ENCODE measurements at regions not wholly inside any gene's neighbourhood (a gene's known extent, or its start where the extent isn't known, plus 50 kb on each side); places are given as distances from the start of the nearest gene placed in this dataset.

DNA sequence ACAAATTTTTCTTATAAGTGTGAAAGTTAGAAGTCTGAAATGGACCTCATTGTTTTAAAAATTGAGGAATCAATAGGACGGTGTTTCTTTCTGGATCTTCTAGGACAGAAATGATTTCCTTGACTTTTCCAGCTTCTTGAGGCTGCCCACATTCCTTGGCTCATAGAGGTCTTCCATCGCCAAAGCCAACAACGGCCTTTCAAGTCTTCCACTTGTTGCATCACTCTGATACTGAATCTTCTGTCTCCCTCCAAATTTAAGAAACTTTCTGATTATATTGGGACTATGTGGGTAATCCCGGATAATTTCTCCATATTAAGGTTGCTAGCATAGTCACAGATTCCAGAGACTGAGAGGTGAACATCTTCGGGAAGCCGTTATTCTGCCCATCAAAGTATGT, 595.4 kb upstream of the ADAMTS5 start:
- no peak for TF ChIP-seq FOXM1 (IDR thresholded peaks at IDR 0.05; ENCODE audit: borderline replicate concordance, low read depth)
- no peak for TF ChIP-seq CREB1 (IDR thresholded peaks at IDR 0.05; ENCODE audit: low read depth)
- TF ChIP-seq, protein P1, sequence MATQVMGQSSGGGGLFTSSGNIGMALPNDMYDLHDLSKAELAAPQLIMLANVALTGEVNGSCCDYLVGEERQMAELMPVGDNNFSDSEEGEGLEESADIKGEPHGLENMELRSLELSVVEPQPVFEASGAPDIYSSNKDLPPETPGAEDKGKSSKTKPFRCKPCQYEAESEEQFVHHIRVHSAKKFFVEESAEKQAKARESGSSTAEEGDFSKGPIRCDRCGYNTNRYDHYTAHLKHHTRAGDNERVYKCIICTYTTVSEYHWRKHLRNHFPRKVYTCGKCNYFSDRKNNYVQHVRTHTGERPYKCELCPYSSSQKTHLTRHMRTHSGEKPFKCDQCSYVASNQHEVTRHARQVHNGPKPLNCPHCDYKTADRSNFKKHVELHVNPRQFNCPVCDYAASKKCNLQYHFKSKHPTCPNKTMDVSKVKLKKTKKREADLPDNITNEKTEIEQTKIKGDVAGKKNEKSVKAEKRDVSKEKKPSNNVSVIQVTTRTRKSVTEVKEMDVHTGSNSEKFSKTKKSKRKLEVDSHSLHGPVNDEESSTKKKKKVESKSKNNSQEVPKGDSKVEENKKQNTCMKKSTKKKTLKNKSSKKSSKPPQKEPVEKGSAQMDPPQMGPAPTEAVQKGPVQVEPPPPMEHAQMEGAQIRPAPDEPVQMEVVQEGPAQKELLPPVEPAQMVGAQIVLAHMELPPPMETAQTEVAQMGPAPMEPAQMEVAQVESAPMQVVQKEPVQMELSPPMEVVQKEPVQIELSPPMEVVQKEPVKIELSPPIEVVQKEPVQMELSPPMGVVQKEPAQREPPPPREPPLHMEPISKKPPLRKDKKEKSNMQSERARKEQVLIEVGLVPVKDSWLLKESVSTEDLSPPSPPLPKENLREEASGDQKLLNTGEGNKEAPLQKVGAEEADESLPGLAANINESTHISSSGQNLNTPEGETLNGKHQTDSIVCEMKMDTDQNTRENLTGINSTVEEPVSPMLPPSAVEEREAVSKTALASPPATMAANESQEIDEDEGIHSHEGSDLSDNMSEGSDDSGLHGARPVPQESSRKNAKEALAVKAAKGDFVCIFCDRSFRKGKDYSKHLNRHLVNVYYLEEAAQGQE (IDR thresholded peaks at IDR 0.05; ENCODE audit: low read depth) = no peak
- no peak for TF ChIP-seq TCF12 (IDR thresholded peaks at IDR 0.05; ENCODE audit: low read depth)
- TF ChIP-seq TEAD4 (IDR thresholded peaks at IDR 0.05) = no peak
- no peak for TF ChIP-seq TAF1 (IDR thresholded peaks at IDR 0.05; ENCODE audit: low read depth)
- no peak for TF ChIP-seq EGR1 (IDR thresholded peaks at IDR 0.05)
- TF ChIP-seq, protein P2, sequence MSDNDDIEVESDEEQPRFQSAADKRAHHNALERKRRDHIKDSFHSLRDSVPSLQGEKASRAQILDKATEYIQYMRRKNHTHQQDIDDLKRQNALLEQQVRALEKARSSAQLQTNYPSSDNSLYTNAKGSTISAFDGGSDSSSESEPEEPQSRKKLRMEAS (IDR thresholded peaks at IDR 0.05) = no peak
- TF ChIP-seq EP300 (IDR thresholded peaks at IDR 0.05; ENCODE audit: borderline replicate concordance) = no peak

All from Ishikawa (cell line).